HG03378 (cell line): ENCODE measurements at regions not wholly inside any gene's neighbourhood (a gene's known extent, or its start where the extent isn't known, plus 50 kb on each side); places are given as distances from the start of the nearest gene placed in this dataset.

Source experiments
- ATAC-seq: cut with Tn5 transposase; IDR thresholded peaks from one replicate; pipeline ENCODE4 v1.9.1; 2021; ENCODE audit warnings: mild to moderate bottlenecking, moderate library complexity; ENCODE audit not compliant: unreplicated experiment

DNA sequence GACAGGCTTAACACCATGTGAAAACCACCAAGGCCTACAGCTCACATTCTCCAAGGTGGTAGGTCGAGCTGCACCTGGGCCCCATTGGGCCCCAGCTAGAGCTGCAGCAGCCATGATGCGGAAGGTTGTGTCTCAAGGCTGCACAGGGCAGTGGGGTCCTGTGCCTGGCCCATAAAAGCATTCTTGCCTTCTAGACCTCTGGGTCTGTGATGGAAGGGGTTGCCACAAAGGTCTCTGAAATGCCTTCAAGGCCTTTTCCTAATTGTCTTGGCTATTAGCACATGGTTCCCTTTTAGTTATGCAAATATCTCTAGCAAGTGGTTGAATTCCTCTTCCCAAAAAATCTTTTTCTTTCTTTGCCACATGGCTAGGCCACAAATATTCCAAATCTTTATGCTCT is 52.5 kb upstream of the C11orf58 start:
- ATAC-seq: no peak

DNA sequence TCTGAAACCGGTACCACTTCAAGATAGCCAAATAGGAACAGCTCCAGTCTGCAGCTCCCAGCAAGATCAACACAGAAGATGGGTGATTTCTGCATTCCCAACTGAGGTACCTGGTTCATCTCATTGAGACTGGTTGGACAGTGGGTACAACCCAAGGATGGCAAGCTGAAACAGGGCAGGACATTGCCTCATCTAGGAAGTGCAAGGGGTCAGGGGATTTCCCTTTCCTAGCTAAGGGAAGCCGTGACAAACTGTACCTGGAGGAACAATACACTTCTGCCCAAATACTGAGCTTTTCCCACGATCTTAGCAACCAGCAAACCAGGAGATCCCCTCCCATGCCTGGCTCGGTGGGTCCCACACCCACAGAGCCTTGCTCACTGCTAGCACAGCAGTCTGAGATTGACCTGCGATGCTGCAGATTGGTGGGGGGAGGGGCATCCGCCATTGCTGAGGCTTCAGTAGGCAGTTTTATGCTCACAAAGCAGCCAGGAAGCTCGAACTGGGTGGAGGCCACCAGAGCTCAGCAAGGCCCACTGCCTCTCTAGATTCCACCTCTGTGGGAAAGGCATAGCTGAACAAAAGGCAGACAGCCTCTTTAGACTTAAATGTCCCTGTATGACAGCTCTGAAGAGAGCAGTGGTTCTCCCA is 59.9 kb upstream of the C11orf58 start:
- no peak for ATAC-seq

DNA sequence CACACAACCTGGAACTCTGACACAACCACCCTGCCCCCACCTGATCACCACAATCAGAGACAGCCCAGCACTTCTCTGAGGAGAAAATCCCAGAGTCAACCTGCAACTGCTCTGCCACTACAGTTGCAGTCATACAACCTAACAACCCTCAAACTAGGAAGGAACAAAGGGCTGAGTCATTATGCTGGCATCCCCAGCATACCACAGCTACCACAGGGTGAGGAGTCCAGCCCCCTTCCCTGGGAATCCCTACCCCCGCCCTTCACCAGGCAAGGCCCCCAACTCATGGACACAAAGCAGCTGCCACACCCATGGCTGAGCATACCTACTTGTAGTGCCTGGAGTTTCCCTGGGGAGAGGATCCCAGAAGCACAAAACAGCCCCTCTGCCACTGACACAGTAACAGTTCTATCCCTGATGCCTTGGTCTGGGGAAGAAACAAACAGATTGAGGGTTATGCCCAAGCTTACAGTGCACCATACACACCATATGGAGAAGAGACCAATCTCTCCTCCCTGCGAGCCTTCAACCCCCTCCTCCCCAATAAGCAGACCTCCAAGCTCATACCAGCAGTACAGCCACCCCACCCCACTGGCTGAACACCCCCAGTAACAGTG is 68.5 kb upstream of the C11orf58 start:
- no peak for ATAC-seq

DNA sequence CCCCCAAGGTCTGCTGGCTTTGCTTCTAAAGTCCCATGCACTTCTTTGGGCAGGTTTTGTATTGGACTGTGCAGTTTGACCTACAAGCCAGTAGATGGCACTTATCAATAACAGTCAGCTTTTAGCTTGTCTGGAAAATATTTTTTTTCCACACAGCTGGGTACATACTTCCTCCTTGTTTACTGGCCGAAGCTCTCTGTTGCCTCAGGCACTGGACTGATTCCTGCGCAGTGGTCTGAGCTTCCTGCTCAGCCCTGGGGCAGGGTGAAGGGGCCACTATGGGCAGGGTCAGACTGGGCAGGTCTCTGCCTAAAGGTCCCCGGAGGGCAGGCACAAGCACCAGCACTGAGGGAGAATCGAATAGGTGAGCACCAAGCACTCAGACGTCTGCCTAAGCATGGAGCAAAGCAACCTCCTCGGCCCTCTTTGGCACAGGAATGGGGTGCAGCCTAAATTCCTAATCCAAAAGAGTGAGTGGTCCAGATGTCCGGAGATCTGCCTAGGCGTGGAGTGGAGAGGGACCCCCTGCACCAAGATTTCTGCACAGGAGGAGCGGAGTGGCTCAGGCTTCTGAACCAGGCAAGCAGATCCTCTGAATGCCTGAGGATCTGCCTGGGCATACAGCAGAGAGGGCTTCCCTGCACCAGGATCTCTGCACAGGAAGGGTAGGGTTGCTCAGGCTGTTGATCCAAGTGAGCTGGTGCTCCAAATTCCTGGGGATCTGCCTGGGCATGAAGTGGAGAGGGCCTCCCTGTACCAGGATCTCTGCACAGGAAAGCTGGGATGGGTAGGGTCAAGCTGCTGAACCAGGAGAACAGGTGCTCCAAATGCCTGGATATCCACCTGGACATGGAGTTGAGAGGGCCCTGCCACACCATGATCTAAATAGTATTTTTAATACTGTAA is 105.9 kb upstream of the C11orf58 start:
- peak; percentile 46 for ATAC-seq

DNA sequence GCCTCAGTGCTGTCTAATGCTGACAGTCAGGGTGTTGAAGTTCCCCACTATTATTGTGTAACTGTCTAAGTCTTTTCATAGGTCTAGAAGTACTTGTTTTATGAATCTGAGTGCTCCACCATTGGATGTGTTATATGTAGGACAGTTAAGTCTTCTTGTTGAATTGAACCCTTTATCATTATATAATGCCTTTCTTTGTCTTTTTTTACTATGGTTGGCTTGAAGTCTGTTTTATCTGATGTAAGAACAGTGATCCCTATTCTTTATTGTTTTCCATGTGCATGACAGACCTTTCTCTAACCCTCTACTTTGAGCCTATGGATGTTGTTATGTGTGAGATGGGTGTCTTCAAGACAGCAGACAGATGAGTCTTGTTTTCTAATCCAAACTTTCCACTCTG is 107.8 kb upstream of the C11orf58 start:
- no peak for ATAC-seq

DNA sequence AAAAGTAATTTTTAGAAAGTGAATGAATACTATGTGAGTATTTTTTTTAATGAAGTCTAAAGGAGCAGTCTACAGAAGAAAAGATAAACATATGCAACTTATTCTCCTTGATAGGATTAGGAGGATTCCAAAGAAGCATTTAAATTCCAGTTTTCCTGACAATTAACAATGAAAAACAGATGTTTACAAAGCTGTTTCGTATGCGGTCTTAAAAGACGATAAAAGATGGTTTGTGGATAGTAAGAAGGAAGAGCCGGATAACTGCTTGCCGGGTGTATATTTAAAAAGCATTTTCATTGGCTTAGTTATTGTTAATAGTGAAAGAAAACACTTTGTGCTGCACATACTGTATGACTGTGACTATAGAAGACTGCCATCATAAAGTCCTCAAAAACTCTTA is 120.0 kb upstream of the C11orf58 start:
- ATAC-seq: no peak

DNA sequence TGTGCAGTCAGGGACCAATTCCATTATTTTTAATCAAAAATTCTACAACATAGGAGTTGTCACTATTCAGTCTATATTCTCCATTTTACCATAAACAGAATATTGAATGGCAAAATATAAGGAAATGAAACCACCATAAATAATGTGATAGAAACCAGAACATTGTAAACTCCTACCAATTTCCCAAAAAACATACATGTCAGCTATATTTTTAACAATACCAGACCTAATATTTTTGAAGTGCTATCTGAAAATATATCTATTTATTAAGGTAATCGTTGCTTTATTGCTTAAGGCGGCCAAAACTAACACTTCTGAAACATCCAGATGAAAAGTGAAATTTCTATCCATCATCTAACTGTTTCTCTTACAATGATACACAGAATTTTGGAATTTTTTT is 123.0 kb upstream of the C11orf58 start:
- ATAC-seq: no peak

DNA sequence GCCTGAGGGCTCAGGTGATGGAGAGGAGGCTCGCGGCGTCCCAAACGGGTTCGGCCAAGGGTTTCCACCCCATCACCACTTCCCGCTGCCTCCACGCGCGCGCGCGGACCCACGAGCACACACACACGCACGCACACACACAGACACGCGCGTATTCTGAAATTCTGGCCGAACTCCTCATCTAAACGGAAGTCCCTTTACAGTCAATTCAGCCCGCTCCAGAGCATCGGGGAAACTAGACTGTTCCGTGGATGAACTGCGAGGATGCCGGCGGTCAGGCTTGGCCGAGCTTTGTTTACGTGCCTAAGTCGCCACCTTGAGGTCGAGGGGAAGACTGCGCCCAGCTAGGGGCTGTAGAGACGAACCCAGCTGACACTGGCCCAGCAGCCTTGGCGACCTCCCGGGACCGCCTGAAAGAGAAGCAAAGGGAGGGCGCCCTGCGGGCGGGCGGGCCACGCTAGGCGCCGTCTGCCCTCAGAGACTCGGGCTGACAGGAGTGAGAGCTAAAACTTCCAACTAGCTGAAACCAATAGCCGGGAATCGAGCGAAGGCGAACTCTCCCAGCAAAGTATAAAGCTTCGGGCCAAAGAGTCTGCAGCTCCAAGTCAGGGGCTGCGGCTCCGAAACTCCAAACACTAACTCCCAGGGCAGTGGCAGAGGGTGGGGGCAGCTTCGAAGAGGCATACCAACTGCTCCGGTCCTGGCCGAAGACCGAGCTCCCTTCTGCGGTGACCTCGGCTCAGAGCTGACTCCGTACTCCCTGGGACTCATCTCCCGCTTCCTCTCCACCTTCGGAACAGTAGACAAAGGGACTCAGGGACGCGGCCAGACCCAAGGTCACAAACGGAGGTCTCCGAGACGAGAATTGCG is 124.7 kb upstream of the C11orf58 start:
- ATAC-seq: peak; percentile 98

DNA sequence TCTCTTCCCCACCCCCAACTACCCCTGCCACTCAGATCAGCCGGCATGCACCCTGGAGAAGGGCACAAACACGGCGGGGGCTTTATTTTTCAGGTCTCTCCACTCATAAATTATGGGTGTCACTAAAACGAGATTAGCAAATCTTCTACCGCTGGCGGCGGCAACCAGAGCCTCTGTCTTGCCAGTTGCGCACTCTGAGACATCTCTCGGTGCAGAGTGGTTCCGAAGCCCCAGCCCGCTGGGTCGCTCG is 125.3 kb upstream of the C11orf58 start:
- no peak for ATAC-seq

DNA sequence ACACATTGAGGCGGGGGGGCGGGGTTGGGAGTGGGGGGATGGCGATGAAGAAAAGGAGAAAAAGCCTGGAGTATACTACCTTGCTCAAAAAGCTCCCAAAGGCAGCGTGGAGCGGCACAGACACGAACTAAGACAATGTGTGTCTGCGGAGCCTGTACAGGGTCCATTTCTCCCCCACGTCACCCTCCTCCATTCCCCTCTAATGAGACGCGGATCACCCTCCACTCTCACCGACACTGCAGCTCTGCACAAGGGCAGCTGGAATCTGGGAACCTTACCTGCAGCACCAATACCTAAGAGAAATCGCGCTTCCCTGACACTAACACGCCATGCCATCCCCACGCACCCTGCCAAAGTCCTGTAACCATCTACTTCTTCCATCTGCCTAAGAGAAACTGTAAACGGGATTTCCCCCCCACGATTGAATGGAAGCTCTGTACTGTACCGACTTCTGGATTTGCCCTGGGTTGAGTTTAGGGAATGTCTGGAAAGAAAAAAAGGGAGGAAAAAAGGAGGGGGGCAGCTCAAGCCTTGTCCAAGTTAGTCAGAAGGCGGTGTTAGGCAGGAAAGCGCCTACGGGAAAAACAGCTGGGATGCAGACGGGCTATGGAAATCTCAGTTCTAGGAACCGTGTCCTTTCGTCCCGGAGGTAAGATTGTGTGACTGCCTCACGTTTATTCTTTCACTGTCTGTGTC is 125.7 kb upstream of the C11orf58 start:
- no peak for ATAC-seq

DNA sequence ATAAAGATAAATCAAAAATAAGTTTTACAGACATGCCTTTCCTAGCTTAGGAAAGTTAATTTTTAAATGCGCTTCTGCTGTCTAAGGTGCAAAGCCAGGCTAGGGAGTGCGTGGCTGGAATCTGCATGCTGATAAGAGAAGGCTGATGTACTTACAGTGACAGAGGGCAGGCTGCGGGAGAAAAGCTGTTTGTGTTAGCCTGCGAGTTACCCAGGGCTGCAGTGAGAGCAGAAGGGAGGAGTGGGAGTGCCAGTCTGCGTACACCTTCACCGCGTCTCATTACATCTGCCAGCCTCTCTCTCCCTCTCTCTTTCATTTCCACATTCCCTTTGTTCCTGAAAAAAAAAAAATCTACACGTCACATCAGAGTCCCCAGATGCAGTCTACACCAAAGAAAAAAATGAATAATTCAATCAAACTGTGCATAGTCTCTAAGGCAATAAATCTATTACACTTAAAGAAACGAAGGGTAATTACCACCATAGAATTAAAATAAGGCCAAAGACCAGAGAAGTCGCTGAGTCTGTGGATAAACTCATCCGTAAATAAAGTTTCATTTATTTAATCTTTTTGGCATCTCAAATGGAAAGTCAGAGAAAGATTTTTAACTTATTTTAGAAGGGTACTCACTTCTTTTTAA is 126.4 kb upstream of the C11orf58 start:
- ATAC-seq: no peak

DNA sequence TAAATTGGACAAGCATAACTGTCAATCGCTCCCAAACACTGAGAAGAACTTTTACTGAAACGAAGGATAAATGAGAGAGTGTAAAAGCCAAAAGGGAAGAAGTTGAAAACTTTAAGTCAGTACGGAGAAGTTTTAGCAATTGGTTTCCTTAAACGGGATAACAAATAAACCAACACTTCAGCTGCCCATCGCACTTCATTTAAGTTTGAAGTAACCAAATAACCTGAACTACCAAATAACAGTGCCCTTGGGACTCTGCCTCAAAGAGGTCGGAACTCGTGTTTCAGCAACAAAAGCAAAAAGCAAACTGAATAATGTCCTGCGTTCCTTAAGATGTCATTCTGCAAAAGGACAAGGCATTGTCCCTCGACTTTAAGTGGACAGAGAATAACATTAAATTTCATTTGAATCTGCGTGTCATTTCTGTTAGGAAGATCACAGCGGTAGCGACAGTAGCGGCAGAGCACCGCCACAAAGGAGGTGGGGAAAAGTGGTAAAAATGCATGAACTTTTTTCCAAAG is 127.0 kb upstream of the C11orf58 start:
- no peak for ATAC-seq

DNA sequence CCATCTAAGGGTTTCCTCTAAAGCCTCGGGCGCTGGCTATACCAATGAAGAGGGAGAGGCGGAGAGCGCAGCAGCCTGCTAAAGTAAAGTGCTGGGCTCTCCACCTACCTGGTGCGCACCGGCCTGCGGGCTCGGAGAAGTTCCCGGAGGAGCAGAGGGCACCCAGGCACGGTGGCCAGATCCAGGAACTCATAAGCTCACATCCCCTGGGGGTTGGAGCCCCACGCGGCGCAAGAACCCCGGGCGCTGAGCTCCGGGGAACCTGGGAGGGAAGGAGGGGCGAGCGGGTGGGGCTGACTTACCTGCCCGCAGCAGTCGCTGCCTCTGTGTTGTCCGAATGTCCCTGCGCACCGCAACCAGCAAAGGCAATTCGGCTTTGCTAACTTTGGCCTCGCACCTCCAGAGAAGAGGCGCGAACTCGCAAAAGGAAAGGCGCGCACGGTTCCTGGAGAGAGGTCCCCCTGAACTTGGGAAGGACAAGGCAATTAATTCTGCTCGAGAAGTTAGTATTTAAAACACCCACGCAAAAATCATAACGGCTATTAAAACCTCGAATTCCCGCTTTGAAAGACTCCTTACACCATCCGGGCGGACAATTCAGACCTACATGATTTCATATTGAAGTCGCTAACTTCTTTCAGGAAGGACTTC is 127.6 kb upstream of the C11orf58 start:
- no peak for ATAC-seq

DNA sequence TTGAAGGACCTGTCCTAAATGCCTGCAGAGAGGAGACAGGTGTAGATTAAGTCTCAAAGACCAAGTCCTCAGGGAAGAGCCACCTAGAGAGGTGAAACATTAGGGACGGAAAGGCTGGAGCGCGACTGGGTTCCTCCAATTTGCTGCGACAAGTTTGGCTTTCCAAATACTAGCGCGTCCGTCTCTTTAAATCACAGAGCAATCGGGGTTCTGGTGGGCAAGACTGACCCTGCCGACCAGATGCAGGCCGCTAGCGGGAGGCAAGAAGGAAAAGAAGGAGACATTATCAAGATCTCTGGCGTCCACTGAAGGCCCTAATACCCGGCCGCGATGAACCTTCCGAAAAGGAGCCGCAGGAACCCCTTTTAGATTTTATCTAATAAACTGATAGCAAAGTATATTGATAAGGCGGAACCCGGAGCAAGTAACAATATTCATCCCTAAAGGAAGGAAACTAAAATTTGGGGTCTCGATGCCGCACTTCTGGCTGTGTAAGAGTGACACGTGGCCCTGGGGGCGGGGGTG is 128.2 kb upstream of the C11orf58 start:
- ATAC-seq: no peak

DNA sequence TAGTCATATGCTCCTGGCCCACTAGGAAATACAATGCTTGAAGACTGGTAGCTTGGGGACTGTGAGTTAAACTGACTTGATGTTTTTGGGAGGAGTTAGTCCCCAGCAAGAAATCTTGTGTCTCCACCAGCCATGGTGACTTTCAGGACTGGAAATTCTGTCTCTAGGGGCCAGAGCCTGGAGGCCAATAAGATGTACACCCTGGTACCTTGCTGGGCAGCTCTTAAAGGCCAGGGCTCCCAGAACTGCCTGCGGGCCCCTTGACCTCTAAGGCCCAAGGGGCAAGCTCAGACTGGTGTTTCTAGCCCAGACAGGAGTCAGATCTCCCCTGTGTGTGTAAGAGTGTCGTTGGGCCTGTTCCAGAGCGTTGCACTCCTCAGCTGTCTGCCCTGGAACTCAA is 128.7 kb upstream of the C11orf58 start:
- no peak for ATAC-seq

DNA sequence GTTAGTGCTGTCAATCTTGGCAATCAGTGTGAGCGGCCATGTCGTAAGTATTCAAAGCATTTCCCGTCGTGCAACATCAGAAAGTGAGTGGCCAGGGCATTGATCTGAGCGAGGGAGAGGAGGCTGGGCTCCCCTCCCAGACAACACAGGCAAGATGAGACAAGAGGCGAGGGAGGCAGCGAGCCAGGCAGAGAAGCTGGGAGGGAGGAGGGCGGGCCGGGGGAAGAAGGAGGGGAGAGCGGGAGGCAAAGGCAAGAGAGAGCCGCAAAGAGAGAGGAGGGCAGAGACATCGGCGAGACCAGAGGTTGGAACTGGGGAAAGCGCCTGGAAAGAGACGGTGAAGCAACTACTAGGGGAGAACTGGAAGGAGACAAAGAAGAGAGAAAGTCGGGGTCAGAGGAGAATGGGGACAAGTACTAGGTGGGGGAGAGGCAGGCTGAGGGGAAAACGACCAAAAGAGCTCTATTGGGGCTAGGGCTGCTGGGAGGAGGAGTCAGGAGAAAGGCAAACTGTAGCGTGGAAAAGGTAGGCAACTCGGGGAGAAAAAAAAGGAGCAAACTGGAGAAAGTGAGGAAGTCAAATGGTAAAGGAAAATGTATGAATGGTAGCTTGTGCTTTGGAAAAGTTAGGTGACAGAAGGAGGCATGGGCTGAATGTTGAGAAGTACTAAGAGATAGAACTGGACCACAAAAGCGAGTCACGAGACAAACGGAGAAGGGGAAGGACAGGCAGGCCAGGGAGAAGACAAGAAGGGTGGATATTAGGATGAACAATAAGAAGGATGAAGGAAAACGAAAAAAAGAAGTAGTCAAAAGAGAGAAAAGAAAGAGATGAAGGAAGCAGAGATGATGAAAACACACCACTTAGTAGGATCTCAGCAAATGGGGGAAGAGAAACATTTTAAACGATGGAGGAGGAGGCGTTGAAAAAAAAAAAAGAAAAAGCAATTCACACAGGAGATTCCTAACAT is 130.5 kb upstream of the C11orf58 start:
- ATAC-seq: no peak

DNA sequence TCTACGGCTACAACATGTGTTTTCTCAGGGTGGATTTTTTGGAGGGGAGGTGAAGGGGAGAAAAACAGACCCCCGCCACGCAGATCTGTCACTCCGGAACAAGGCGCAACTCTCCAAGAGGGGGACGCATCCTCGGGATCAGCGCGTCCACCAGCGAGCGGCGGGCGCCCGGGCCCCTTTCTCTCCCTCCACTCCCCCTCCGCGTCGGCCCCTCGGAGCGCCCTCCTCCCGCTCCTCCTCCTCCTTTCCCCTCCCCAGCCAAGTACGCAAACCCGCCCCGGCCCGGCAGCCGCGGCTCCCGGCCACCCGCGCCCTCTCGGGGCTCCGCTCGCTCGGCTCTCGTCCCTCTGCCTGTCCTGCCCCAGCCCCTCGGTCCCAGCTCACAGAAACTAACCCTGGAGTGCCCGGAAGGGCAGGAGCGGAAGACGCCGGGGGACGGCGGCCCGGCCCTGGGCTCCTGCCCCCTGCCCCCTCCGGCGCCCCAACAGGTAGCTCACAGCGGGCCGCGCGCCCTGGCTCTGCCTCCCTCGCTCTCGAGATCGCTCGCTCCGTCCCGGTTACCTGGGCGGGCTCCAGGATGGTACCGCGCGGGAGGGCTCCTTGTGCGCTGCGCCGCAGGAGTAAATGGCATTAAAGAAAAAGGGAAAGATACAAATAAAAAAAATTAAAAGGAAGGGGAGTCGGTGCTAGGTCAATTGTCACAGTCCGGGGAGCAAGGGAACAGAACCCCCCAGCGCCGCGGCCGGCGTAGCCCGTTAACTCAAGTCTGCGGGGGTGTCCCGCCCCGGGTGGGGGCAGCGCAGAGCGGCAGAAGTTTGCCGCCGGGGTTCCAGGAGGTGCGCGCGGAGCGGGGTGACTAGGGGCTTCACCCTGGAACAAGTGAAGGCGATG is 131.4 kb upstream of the C11orf58 start:
- no peak for ATAC-seq
